Hepatocyte (in vitro differentiated cells): ENCODE measurements at regions not wholly inside any gene's neighbourhood (a gene's known extent, or its start where the extent isn't known, plus 50 kb on each side); places are given as distances from the start of the nearest gene placed in this dataset.
"Not testable (repeated sequence)": the region's sequence is repeated elsewhere in the genome, so short reads cannot be mapped to it uniquely, and the experiment has no call there.

Source experiments
- DNase-seq: peaks from one replicate; pipeline ENCODE4 v3.0.0-alpha.2; 2016; ENCODE audit warnings: low spot score
- H2AFZ ChIP-seq: fragments of 200-600 bp; sonication (generic); 2 replicates; pipeline ENCODE4 v1.6.0; 2016; ENCODE audit warnings: antibody characterized with exemption, mild to moderate bottlenecking
- H3K27ac ChIP-seq: fragments of 200-600 bp; sonication (generic); 2 replicates; pipeline ENCODE4 v1.5.1; 2016; ENCODE audit warnings: mild to moderate bottlenecking
- H3K27me3 ChIP-seq: fragments of 200-600 bp; sonication (generic); 2 replicates; pipeline ENCODE4 v1.6.1; 2016
- H3K36me3 ChIP-seq: fragments of 200-600 bp; sonication (generic); replicated peaks from 2 replicates; pipeline ENCODE4 v1.5.1; 2016; ENCODE audit warnings: low read depth; ENCODE audit not compliant: insufficient read depth
- H3K4me1 ChIP-seq: fragments of 200-600 bp; sonication (generic); 2 replicates; pipeline ENCODE4 v1.5.1; 2016; ENCODE audit warnings: mild to moderate bottlenecking, moderate library complexity; ENCODE audit not compliant: insufficient read depth
- H3K4me2 ChIP-seq: fragments of 200-600 bp; sonication (generic); 2 replicates; pipeline ENCODE4 v1.6.0; 2016
- H3K4me3 ChIP-seq: fragments of 200-600 bp; sonication (generic); 2 replicates; pipeline ENCODE4 v1.5.1; 2016; ENCODE audit warnings: mild to moderate bottlenecking
- H3K79me2 ChIP-seq: fragments of 200-600 bp; sonication (generic); 2 replicates; pipeline ENCODE4 v1.6.0; 2017; ENCODE audit warnings: mild to moderate bottlenecking
- H3K9me2 ChIP-seq: fragments of 200-600 bp; sonication (generic); replicated peaks from 2 replicates; pipeline ENCODE4 v1.6.0; 2017; ENCODE audit warnings: mild to moderate bottlenecking; ENCODE audit not compliant: insufficient read depth
- H3K9me3 ChIP-seq: fragments of 200-600 bp; sonication (generic); 2 replicates; pipeline ENCODE4 v1.5.1; 2016; ENCODE audit warnings: low read depth, mild to moderate bottlenecking
- H4K20me1 ChIP-seq: fragments of 200-600 bp; sonication (generic); 2 replicates; pipeline ENCODE4 v1.6.0; 2016; ENCODE audit warnings: mild to moderate bottlenecking; ENCODE audit not compliant: insufficient read depth, poor library complexity, severe bottlenecking
- EZH2 ChIP-seq: fragments of 200-600 bp; sonication (generic); IDR thresholded peaks from 2 replicates; pipeline ENCODE4 v1.6.1; 2016; ENCODE audit warnings: antibody characterized with exemption, mild to moderate bottlenecking, borderline replicate concordance
- EZH2phosphoT487 ChIP-seq: fragments of 200-600 bp; sonication (generic); IDR thresholded peaks from one replicate; pipeline ENCODE4 v1.6.1; 2018; ENCODE audit warnings: antibody characterized with exemption, mild to moderate bottlenecking, low read depth, moderate library complexity; ENCODE audit not compliant: unreplicated experiment, severe bottlenecking
- WGBS: methylation state at CpG from one replicate; pipeline ENCODE4 v1.1.6; 2016; ENCODE audit warnings: low lambda C conversion rate; ENCODE audit errors: missing lambda C conversion rate; 5-methylcytosine and 5-hydroxymethylcytosine counted together
- TF ChIP-seq, protein P1 (sequence below): fragments of 200-600 bp; sonication (generic); IDR thresholded peaks from 2 replicates; pipeline ENCODE4 v1.5.1; 2016; ENCODE audit warnings: antibody characterized with exemption, mild to moderate bottlenecking; ENCODE audit not compliant: poor library complexity

DNA sequence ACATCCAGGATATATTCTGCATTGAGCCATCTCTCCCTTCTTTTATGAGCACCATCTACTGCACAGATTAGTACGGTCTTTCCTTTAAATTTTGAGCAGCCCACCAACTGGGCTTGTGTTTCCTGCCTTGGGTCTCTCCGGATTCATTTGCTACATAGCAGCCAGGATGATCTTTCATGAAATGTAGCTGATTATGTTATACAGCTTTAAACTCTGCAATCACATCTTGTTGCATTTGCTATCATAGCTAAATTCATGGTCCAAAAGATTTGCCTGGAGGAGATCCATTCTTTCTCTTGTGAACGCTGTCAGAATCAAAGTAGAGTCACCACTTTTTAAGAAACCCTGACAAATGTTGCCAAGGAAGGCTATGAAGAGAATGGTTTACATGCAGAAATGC, 215.1 kb upstream of the LRRTM4 start:
- 81% methylated on average over 3 of the region's 3 CpGs for WGBS
- no peaks in the 10 kb centered on the region for H4K20me1 ChIP-seq

GRCh38 chr2:77746780-77747179, 224.6 kb upstream of the LRRTM4 start:
- no peak overlapping the region for H2AFZ ChIP-seq
- H3K79me2 ChIP-seq = no peaks in the 10 kb centered on the region
- H3K9me3 ChIP-seq = no peaks in the 10 kb centered on the region
- no peak overlapping the region for H3K27ac ChIP-seq
- no peaks in the 10 kb centered on the region for H3K36me3 ChIP-seq
- no peaks in the 10 kb centered on the region for H3K27me3 ChIP-seq
- DNase-seq = no peak
- no peaks in the 10 kb centered on the region for H3K4me1 ChIP-seq
- 44% methylated on average over 2 of the region's 2 CpGs for WGBS
- H3K4me2 ChIP-seq = no peak overlapping the region
- no peak overlapping the region for H3K4me3 ChIP-seq
- no peaks in the 10 kb centered on the region for H4K20me1 ChIP-seq
- TF ChIP-seq EZH2 (no peak), EZH2phosphoT487 (no peak)
- TF ChIP-seq, protein P1, sequence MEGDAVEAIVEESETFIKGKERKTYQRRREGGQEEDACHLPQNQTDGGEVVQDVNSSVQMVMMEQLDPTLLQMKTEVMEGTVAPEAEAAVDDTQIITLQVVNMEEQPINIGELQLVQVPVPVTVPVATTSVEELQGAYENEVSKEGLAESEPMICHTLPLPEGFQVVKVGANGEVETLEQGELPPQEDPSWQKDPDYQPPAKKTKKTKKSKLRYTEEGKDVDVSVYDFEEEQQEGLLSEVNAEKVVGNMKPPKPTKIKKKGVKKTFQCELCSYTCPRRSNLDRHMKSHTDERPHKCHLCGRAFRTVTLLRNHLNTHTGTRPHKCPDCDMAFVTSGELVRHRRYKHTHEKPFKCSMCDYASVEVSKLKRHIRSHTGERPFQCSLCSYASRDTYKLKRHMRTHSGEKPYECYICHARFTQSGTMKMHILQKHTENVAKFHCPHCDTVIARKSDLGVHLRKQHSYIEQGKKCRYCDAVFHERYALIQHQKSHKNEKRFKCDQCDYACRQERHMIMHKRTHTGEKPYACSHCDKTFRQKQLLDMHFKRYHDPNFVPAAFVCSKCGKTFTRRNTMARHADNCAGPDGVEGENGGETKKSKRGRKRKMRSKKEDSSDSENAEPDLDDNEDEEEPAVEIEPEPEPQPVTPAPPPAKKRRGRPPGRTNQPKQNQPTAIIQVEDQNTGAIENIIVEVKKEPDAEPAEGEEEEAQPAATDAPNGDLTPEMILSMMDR = no peak
- H3K9me2 ChIP-seq = no peaks in the 10 kb centered on the region

More for the DNA sequence above, 215.1 kb upstream of the LRRTM4 start:
- TF ChIP-seq, protein P1 = no peak
- TF ChIP-seq EZH2 = no peak
- no peak for TF ChIP-seq EZH2phosphoT487
- H3K4me1 ChIP-seq = no peaks in the 10 kb centered on the region
- H3K9me2 ChIP-seq = no peaks in the 10 kb centered on the region
- no peaks in the 10 kb centered on the region for H3K9me3 ChIP-seq
- H3K4me3 ChIP-seq = no peak overlapping the region
- no peaks in the 10 kb centered on the region for H3K79me2 ChIP-seq
- no peak for DNase-seq
- no peaks in the 10 kb centered on the region for H3K27me3 ChIP-seq
- no peak overlapping the region for H3K27ac ChIP-seq
- H2AFZ ChIP-seq = no peak overlapping the region
- no peak overlapping the region for H3K4me2 ChIP-seq
- no peaks in the 10 kb centered on the region for H3K36me3 ChIP-seq

GRCh38 chr2:77753710-77754345, 231.7 kb upstream of the LRRTM4 start:
- H3K4me1 ChIP-seq, H3K27ac ChIP-seq, H3K27me3 ChIP-seq, H3K79me2 ChIP-seq, H4K20me1 ChIP-seq, H3K36me3 ChIP-seq, H3K9me3 ChIP-seq, H3K9me2 ChIP-seq, DNase-seq: not testable (repeated sequence)
- 27% methylated on average over 30 of the region's 30 CpGs for WGBS
- H3K4me2 ChIP-seq = peak overlapping the region; percentile 68
- H2AFZ ChIP-seq = peak overlapping the region; percentile 86
- peak overlapping the region; percentile 52 for H3K4me3 ChIP-seq

GRCh38 chr2:77767388-77768076, 245.4 kb upstream of the LRRTM4 start:
- Histone ChIP-seq H3K4me1 (no peaks in the 10 kb centered on the region), H3K79me2 (no peaks in the 10 kb centered on the region), H3K9me3 (no peaks in the 10 kb centered on the region), H3K4me2 (no peak overlapping the region), H4K20me1 (no peaks in the 10 kb centered on the region), H3K36me3 (no peaks in the 10 kb centered on the region), H3K4me3 (no peak overlapping the region), H2AFZ (no peak overlapping the region), H3K9me2 (no peaks in the 10 kb centered on the region), H3K27ac (no peak overlapping the region), H3K27me3 (no peaks in the 10 kb centered on the region)
- 91% methylated on average over 8 of the region's 8 CpGs for WGBS
- TF ChIP-seq, protein P1 = no peak
- TF ChIP-seq EZH2phosphoT487 (no peak), EZH2 (no peak)
- no peak for DNase-seq
